Parathyroid adenoma (tissue), 2 donors: ENCODE measurements at regions not wholly inside any gene's neighbourhood (a gene's known extent, or its start where the extent isn't known, plus 50 kb on each side); places are given as distances from the start of the nearest gene placed in this dataset.

Experiments
- H2AFZ ChIP-seq: fragments of 300-600 bp; sonication (generic); one replicate; pipeline ENCODE4 v1.7.0; 2017; ENCODE audit warnings: antibody characterized with exemption, mild to moderate bottlenecking
- H3K27ac ChIP-seq: fragments of 300-600 bp; sonication (generic); one replicate; pipeline ENCODE4 v1.7.0; 2017
- H3K27me3 ChIP-seq: fragments of 300-600 bp; sonication (generic); one replicate; pipeline ENCODE4 v1.7.0; 2017; ENCODE audit warnings: low read length; ENCODE audit not compliant: control insufficient read depth, insufficient read depth
- H3K36me3 ChIP-seq: fragments of 300-600 bp; sonication (generic); one replicate; pipeline ENCODE4 v1.7.0; 2017; ENCODE audit warnings: low read length; ENCODE audit not compliant: control insufficient read depth, insufficient read depth
- H3K4me1 ChIP-seq: fragments of 300-600 bp; sonication (generic); one replicate; pipeline ENCODE4 v1.7.0; 2017; ENCODE audit warnings: control low read depth
- H3K4me2 ChIP-seq: fragments of 300-600 bp; sonication (generic); one replicate; pipeline ENCODE4 v1.7.0; 2017; ENCODE audit warnings: low read length
- H3K4me3 ChIP-seq: fragments of 300-600 bp; sonication (generic); one replicate; pipeline ENCODE4 v1.7.0; 2017; ENCODE audit warnings: low read depth, low read length
- H3K79me2 ChIP-seq: fragments of 300-600 bp; sonication (generic); one replicate; pipeline ENCODE4 v1.7.0; 2017; ENCODE audit warnings: control low read depth
- H3K9ac ChIP-seq: fragments of 300-600 bp; sonication (generic); one replicate; pipeline ENCODE4 v1.7.0; 2017; ENCODE audit warnings: mild to moderate bottlenecking
- H3K9me3 ChIP-seq: fragments of 300-600 bp; sonication (generic); one replicate; pipeline ENCODE4 v1.7.0; 2017; ENCODE audit warnings: low read length; ENCODE audit not compliant: control insufficient read depth
- TF ChIP-seq, protein P1 (sequence below): fragments of 300-600 bp; sonication (generic); IDR thresholded peaks from one replicate; pipeline ENCODE4 v1.7.0; 2017; ENCODE audit warnings: antibody characterized with exemption, mild to moderate bottlenecking
- donor health status: primary hyperparathyroidism.

DNA sequence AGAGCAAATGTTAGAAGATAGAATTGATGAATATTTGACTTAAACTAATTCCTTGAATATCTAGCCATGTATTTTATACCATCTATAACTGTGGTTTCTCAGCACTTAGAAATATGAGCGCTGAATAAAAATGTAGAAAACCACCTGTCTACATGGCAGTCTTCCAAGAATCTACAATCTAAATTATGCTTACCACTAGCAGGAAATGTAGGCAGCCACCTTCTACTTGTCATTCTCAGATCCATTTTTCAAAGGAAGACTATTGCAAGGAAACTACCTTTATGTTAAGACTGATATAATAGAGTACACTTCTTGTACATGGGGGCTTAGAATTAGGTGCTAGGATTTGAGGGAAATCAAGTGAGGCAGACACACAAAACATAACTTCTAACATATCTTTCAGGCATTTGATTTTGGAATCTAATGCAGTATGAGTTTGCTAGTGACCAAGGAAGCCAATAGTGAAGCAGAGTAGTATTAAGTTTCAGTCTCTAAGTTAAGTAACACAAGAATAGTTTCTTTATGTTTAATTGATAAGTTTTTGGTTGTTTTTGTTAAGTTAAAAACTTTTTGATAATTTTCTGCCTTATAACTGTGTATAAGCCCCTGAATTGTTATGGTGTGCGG lies 175.9 kb upstream of the ITGA4 start:
- no peak overlapping the region for H3K4me2 ChIP-seq
- H2AFZ ChIP-seq, result no peak overlapping the region
- no peak overlapping the region for H3K4me3 ChIP-seq
- H3K36me3 ChIP-seq, result no peaks in the 10 kb centered on the region
- H3K27ac ChIP-seq, result no peak overlapping the region
- no peaks in the 10 kb centered on the region for H3K79me2 ChIP-seq
- no peaks in the 10 kb centered on the region for H3K4me1 ChIP-seq
- no peaks in the 10 kb centered on the region for H3K27me3 ChIP-seq
- TF ChIP-seq, protein P1, sequence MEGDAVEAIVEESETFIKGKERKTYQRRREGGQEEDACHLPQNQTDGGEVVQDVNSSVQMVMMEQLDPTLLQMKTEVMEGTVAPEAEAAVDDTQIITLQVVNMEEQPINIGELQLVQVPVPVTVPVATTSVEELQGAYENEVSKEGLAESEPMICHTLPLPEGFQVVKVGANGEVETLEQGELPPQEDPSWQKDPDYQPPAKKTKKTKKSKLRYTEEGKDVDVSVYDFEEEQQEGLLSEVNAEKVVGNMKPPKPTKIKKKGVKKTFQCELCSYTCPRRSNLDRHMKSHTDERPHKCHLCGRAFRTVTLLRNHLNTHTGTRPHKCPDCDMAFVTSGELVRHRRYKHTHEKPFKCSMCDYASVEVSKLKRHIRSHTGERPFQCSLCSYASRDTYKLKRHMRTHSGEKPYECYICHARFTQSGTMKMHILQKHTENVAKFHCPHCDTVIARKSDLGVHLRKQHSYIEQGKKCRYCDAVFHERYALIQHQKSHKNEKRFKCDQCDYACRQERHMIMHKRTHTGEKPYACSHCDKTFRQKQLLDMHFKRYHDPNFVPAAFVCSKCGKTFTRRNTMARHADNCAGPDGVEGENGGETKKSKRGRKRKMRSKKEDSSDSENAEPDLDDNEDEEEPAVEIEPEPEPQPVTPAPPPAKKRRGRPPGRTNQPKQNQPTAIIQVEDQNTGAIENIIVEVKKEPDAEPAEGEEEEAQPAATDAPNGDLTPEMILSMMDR, result no peak
- no peak overlapping the region for H3K9ac ChIP-seq
- H3K9me3 ChIP-seq, result no peaks in the 10 kb centered on the region

DNA sequence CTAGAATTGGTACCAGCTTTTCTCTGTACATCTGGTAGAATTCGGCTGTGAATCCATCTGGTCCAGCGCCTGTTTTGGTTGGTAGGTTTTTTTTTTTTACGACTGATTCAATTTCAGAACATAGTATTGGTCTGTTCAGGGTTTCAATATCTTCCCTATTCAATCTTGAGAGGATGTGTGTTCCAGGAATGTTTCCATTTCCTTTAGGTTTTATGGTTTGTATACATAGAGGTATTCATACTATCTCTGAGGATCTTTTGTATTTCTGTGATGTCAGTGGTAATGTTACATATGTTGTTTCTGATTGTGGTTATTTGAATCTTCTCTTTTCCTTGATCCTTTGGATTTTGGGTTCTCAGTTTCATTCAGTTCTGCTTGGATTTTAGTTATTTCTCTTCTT lies 172.1 kb upstream of the ITGA4 start:
- H3K36me3 ChIP-seq, result no peaks in the 10 kb centered on the region
- no peak overlapping the region for H3K27ac ChIP-seq
- H3K9ac ChIP-seq, result no peak overlapping the region
- H3K4me1 ChIP-seq, result no peaks in the 10 kb centered on the region
- no peaks in the 10 kb centered on the region for H3K27me3 ChIP-seq
- no peak overlapping the region for H2AFZ ChIP-seq
- TF ChIP-seq, protein P1, result no peak
- no peak overlapping the region for H3K4me2 ChIP-seq
- H3K79me2 ChIP-seq, result no peaks in the 10 kb centered on the region
- no peaks in the 10 kb centered on the region for H3K9me3 ChIP-seq
- no peak overlapping the region for H3K4me3 ChIP-seq

DNA sequence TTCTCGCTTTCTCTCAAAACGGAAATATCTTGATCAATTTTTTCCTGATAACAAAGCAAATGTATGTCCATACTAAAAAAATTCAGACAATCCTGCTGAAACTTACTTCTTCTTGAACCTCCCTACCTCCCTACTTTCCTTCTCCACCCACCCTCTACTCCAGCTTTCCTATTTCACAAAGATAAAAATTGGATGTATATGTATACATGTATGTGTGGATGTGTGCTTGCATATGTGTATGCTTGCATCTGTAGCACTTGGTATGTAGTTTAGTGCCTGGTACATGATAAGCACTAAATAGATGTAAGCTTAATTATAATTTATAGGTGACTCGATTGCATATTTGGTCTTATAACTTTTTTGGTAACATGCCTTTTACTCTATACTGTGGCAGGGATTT lies 167.5 kb upstream of the ITGA4 start:
- TF ChIP-seq, protein P1, result no peak
- no peak overlapping the region for H3K4me2 ChIP-seq
- no peaks in the 10 kb centered on the region for H3K4me1 ChIP-seq
- no peaks in the 10 kb centered on the region for H3K9me3 ChIP-seq
- no peaks in the 10 kb centered on the region for H3K27me3 ChIP-seq
- H3K36me3 ChIP-seq, result no peaks in the 10 kb centered on the region
- H3K27ac ChIP-seq, result no peak overlapping the region
- no peak overlapping the region for H2AFZ ChIP-seq
- H3K79me2 ChIP-seq, result no peaks in the 10 kb centered on the region
- H3K9ac ChIP-seq, result no peak overlapping the region
- H3K4me3 ChIP-seq, result no peak overlapping the region

DNA sequence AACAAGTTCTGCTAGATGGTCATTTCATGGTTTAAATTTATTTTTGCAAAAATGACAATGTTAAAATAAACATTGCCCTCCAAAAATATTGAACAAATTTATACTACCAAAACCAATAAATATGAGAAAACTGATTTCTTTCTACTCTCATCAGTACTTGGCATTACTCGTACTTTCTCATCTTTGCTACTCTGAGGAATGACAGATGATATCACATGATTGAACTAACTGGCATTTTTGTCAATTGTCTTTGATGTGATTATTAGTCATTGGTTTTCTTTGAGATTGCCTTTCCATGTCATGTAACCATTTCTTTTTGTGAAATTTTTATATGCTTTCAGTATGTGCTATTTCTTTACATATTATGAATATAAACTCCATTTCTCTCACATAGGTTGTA lies 167.0 kb upstream of the ITGA4 start:
- no peak overlapping the region for H3K27ac ChIP-seq
- TF ChIP-seq, protein P1, result no peak
- no peaks in the 10 kb centered on the region for H3K27me3 ChIP-seq
- no peak overlapping the region for H3K9ac ChIP-seq
- H3K4me3 ChIP-seq, result no peak overlapping the region
- no peaks in the 10 kb centered on the region for H3K79me2 ChIP-seq
- H3K4me2 ChIP-seq, result no peak overlapping the region
- H3K36me3 ChIP-seq, result no peaks in the 10 kb centered on the region
- no peak overlapping the region for H2AFZ ChIP-seq
- H3K4me1 ChIP-seq, result no peaks in the 10 kb centered on the region
- no peaks in the 10 kb centered on the region for H3K9me3 ChIP-seq

DNA sequence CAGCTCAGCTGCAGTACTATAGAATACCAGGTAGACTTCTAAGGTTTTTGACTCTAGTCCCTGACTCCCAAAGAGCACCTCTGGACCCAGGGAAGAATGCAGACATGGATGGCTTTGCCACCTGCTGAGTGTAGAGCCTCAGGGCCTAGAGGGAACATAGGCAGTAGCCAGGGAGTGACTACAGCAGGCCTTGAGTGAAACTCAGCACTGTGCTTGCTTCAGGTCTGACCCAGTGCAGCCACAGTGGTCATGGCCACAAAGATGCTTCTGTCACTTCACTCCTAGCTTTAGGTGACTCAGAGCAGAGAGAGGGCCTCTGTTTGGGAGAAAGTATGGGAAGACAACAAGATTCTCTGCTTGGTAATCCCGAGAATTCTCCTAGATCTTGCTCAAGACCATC lies 162.2 kb upstream of the ITGA4 start:
- no peaks in the 10 kb centered on the region for H3K79me2 ChIP-seq
- H3K36me3 ChIP-seq, result no peaks in the 10 kb centered on the region
- H3K4me1 ChIP-seq, result no peaks in the 10 kb centered on the region
- H3K27ac ChIP-seq, result no peak overlapping the region
- TF ChIP-seq, protein P1, result no peak
- no peaks in the 10 kb centered on the region for H3K27me3 ChIP-seq
- H3K4me2 ChIP-seq, result no peak overlapping the region
- no peak overlapping the region for H3K4me3 ChIP-seq
- H2AFZ ChIP-seq, result no peak overlapping the region
- H3K9me3 ChIP-seq, result no peaks in the 10 kb centered on the region
- no peak overlapping the region for H3K9ac ChIP-seq
